ENCODE measurements at regions not wholly inside any gene's neighbourhood (a gene's known extent, or its start where the extent isn't known, plus 50 kb on each side); places are given as distances from the start of the nearest gene placed in this dataset.
A peak's percentile ranks its signal among the peaks of the same experiment; 100 is the strongest.

DNA sequence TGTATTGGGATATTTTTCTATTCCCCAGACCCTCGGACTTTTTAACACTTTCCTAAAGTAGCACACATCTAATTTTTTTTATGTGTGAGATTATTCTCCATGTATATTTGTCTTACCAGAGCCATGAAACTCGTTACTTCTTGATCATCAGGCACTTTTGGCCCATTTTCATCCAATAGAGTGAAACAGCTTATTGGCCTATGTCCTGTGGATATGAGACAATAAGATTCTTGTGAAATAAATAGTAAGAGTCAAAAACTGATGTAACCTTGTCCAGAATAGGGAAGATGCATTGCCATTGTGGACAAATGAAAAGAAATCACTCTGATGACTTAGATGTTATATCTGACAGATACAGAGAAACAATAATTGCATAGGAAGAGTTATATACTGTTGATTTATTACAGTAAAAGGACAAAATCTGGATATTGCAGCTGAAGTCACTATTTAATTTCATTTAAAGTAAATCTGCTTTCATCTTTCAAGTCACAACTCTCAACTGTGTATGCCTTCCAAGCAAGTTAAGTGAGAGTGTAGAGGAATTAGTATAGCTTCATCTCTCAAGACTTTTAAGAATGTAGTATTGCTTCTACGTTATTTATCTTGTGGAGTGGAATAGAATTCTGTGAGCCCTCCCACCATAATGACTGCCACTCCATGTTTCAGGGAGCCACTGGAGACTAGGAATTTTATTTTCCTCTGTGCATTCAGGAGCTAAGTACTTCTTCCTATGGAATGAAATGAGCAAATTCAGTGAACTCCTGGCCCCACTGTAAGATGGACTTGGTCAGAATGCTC, 86.9 kb downstream of the ADAMTS1 start:
- H3K27me3 Mint-ChIP-seq (ENCODE audit: low read depth, unreplicated experiment) = no peaks in the 10 kb centered on the region
- no peak for DNase-seq (ENCODE audit: low read depth)
- no peaks in the 10 kb centered on the region for H3K27me3 ChIP-seq (ENCODE audit: insufficient read depth, low read length)
- H3K27ac Mint-ChIP-seq (ENCODE audit: unreplicated experiment) = peak overlapping the region; percentile 93
- no peaks in the 10 kb centered on the region for H3K36me3 ChIP-seq (ENCODE audit: insufficient read depth, low read length)
- no peak overlapping the region for H3K27ac ChIP-seq (ENCODE audit: low read depth, low read length)
- no peak overlapping the region for H3K4me2 ChIP-seq (ENCODE audit: low read length)
- H3K9ac ChIP-seq (ENCODE audit: low read length) = no peak overlapping the region
- no peak overlapping the region for H2AFZ ChIP-seq (ENCODE audit: low read depth, low read length)
- FAIRE-seq = no peak
- no peaks in the 10 kb centered on the region for H4K20me1 ChIP-seq (ENCODE audit: insufficient read depth, low read length)
- no peak overlapping the region for H3K4me3 Mint-ChIP-seq (ENCODE audit: unreplicated experiment)
- no peaks in the 10 kb centered on the region for H3K79me2 ChIP-seq (ENCODE audit: insufficient read depth, low read length)
- H3K9me3 Mint-ChIP-seq (ENCODE audit: unreplicated experiment) = peaks cover 3% of the 10 kb centered on the region
- H3K4me3 ChIP-seq (ENCODE audit: insufficient read depth, low read depth, low read length) = no peak overlapping the region
- H3K4me1 Mint-ChIP-seq (ENCODE audit: low read depth, unreplicated experiment) = peaks cover 41% of the 10 kb centered on the region
- H3K36me3 Mint-ChIP-seq (ENCODE audit: low read depth, unreplicated experiment) = no peaks in the 10 kb centered on the region
- H3K9me3 ChIP-seq (ENCODE audit: insufficient read depth, low read depth, low read length) = no peaks in the 10 kb centered on the region
- H3K4me1 ChIP-seq (ENCODE audit: insufficient read depth, low read length) = peaks cover 8% of the 10 kb centered on the region
- TF ChIP-seq, protein P1, sequence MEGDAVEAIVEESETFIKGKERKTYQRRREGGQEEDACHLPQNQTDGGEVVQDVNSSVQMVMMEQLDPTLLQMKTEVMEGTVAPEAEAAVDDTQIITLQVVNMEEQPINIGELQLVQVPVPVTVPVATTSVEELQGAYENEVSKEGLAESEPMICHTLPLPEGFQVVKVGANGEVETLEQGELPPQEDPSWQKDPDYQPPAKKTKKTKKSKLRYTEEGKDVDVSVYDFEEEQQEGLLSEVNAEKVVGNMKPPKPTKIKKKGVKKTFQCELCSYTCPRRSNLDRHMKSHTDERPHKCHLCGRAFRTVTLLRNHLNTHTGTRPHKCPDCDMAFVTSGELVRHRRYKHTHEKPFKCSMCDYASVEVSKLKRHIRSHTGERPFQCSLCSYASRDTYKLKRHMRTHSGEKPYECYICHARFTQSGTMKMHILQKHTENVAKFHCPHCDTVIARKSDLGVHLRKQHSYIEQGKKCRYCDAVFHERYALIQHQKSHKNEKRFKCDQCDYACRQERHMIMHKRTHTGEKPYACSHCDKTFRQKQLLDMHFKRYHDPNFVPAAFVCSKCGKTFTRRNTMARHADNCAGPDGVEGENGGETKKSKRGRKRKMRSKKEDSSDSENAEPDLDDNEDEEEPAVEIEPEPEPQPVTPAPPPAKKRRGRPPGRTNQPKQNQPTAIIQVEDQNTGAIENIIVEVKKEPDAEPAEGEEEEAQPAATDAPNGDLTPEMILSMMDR (IDR thresholded peaks at IDR 0.05; ENCODE audit: insufficient read depth, low read depth, low read length) = no peak
- TF ChIP-seq EZH2 (IDR thresholded peaks at IDR 0.05; ENCODE audit: insufficient read depth, low read length) = no peak

DNA sequence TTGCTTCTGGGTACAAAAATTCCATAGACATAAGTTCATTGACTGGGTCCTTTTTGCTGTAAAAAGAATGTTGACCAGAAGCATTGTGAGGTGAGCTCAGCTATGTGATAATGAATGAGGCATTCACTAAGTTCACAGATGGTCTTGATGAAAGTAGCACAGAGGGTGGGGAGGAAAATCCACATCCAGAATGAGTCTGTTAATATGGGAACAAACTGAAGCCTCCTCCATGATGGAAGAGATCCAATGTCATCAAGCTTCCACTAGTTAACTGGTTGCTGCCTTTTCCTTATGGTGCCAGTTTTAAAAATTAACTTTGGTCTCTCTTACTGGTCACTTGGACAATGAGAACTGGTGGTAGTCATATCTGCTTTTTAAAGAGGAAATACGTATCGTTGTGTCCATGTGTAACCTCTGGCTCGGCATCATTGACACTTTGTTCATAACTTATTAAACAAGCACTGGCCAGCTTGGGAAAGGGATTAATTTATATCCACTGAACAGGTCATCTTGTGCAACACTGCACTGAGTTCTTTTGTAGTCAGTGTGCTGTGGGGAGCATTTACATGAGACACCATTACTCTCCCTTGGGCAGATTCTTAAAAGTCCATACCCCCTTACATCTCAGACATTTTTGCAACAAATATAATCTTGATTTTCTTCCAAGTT, 88.6 kb downstream of the ADAMTS1 start:
- Histone ChIP-seq H3K27ac (ENCODE audit: low read depth, low read length) (peak overlapping the region; percentile 65), H3K4me2 (ENCODE audit: low read length) (peak overlapping the region; percentile 31), H4K20me1 (ENCODE audit: insufficient read depth, low read length) (no peaks in the 10 kb centered on the region), H3K9ac (ENCODE audit: low read length) (peak overlapping the region; percentile 46), H3K4me3 (ENCODE audit: insufficient read depth, low read depth, low read length) (no peak overlapping the region), H3K36me3 (ENCODE audit: insufficient read depth, low read length) (no peaks in the 10 kb centered on the region), H3K27me3 (ENCODE audit: insufficient read depth, low read length) (no peaks in the 10 kb centered on the region), H3K9me3 (ENCODE audit: insufficient read depth, low read depth, low read length) (no peaks in the 10 kb centered on the region), H3K4me1 (ENCODE audit: insufficient read depth, low read length) (peaks cover 8% of the 10 kb centered on the region), H3K79me2 (ENCODE audit: insufficient read depth, low read length) (no peaks in the 10 kb centered on the region), H2AFZ (ENCODE audit: low read depth, low read length) (no peak overlapping the region)
- TF ChIP-seq, protein P1 (IDR thresholded peaks at IDR 0.05; ENCODE audit: insufficient read depth, low read depth, low read length) = no peak
- TF ChIP-seq EZH2 (IDR thresholded peaks at IDR 0.05; ENCODE audit: insufficient read depth, low read length) = no peak
- Mint-ChIP-seq H3K27ac (ENCODE audit: unreplicated experiment) (peak overlapping the region; percentile 93), H3K4me1 (ENCODE audit: low read depth, unreplicated experiment) (peaks cover 41% of the 10 kb centered on the region), H3K9me3 (ENCODE audit: unreplicated experiment) (peaks cover 2% of the 10 kb centered on the region), H3K27me3 (ENCODE audit: low read depth, unreplicated experiment) (no peaks in the 10 kb centered on the region), H3K36me3 (ENCODE audit: low read depth, unreplicated experiment) (no peaks in the 10 kb centered on the region), H3K4me3 (ENCODE audit: unreplicated experiment) (no peak overlapping the region)
- DNase-seq (ENCODE audit: low read depth) = peak; percentile 72
- FAIRE-seq = peak; percentile 68
